DOHH2 (cell line): ENCODE measurements at regions not wholly inside any gene's neighbourhood (a gene's known extent, or its start where the extent isn't known, plus 50 kb on each side); places are given as distances from the start of the nearest gene placed in this dataset.

Experiments
- H3F3A ChIP-seq: fragments of 200-600 bp; sonication (generic), shearing (Covaris generic); 2 replicates; pipeline ENCODE4 v1.6.0; 2016; ENCODE audit warnings: antibody characterized with exemption, mild to moderate bottlenecking; ENCODE audit not compliant: control insufficient read depth, insufficient read depth
- H3K27ac ChIP-seq: fragments of 200-600 bp; sonication (generic); 2 replicates; pipeline ENCODE4 v1.5.1; 2014; ENCODE audit warnings: low read depth, mild to moderate bottlenecking, low read length, moderate library complexity
- H3K27me3 ChIP-seq: fragments of 200-600 bp; sonication (generic); 2 replicates; pipeline ENCODE4 v1.6.1; 2014; ENCODE audit warnings: mild to moderate bottlenecking, low read length, mixed read lengths; ENCODE audit not compliant: control insufficient read depth
- H3K36me3 ChIP-seq: fragments of 200-600 bp; sonication (generic); 2 replicates; pipeline ENCODE4 v1.6.1; 2014; ENCODE audit warnings: mild to moderate bottlenecking, low read length, moderate library complexity, mixed read lengths; ENCODE audit not compliant: control insufficient read depth
- H3K4me1 ChIP-seq: fragments of 200-600 bp; sonication (generic); 2 replicates; pipeline ENCODE4 v1.6.1; 2014; ENCODE audit warnings: mild to moderate bottlenecking, low read length, mixed read lengths; ENCODE audit not compliant: control insufficient read depth
- H3K4me2 ChIP-seq: fragments of 200-600 bp; sonication (generic); 2 replicates; pipeline ENCODE4 v1.6.0; 2014; ENCODE audit warnings: mild to moderate bottlenecking, low read length, moderate library complexity
- H3K4me3 ChIP-seq: fragments of 200-600 bp; sonication (generic); 2 replicates; pipeline ENCODE4 v1.5.1; 2014; ENCODE audit warnings: mild to moderate bottlenecking, low read length, mixed read lengths
- H3K79me2 ChIP-seq: fragments of 200-600 bp; sonication (generic); 2 replicates; pipeline ENCODE4 v1.6.1; 2014; ENCODE audit warnings: mild to moderate bottlenecking, low read length, mixed read lengths; ENCODE audit not compliant: control insufficient read depth
- H3K9me2 ChIP-seq: fragments of 200-600 bp; sonication (generic); replicated peaks from 2 replicates; pipeline ENCODE4 v1.6.1; 2014; ENCODE audit warnings: mild to moderate bottlenecking, low read length, mixed read lengths; ENCODE audit not compliant: control insufficient read depth
- H3K9me3 ChIP-seq: fragments of 200-600 bp; sonication (generic); 2 replicates; pipeline ENCODE4 v1.6.1; 2014; ENCODE audit warnings: antibody characterized with exemption, low read length, mixed read lengths; ENCODE audit not compliant: control insufficient read depth, insufficient read depth
- H4K20me1 ChIP-seq: fragments of 200-600 bp; sonication (generic); 2 replicates; pipeline ENCODE4 v1.6.0; 2014; ENCODE audit warnings: low read depth, mild to moderate bottlenecking, antibody characterized with exemption, low read length, moderate library complexity; ENCODE audit not compliant: control insufficient read depth, insufficient read depth
- EZH2phosphoT487 ChIP-seq: fragments of 200-600 bp; sonication (generic); IDR thresholded peaks from 2 replicates; pipeline ENCODE4 v1.6.1; 2017; ENCODE audit warnings: borderline replicate concordance, mild to moderate bottlenecking, antibody characterized with exemption, low read length, moderate library complexity, mixed read lengths
- TF ChIP-seq, protein P1 (sequence below): fragments of 200-600 bp; sonication (generic); IDR thresholded peaks from one replicate; pipeline ENCODE4 v1.5.1; 2014; ENCODE audit warnings: antibody characterized with exemption, mild to moderate bottlenecking, low read depth, low read length; ENCODE audit not compliant: poor library complexity, severe bottlenecking

- Histone ChIP-seq H3K79me2 (no peaks in the 10 kb centered on the region), H3K4me3 (no peak overlapping the region)
These were observed 74.2 kb upstream of the NEDD4L start for GRCh38 chr18:57969824-57970223.

GRCh38 chr18:57965246-57965645 is 78.8 kb upstream of the NEDD4L start:
- H4K20me1 ChIP-seq: no peaks in the 10 kb centered on the region
- TF ChIP-seq, protein P1, sequence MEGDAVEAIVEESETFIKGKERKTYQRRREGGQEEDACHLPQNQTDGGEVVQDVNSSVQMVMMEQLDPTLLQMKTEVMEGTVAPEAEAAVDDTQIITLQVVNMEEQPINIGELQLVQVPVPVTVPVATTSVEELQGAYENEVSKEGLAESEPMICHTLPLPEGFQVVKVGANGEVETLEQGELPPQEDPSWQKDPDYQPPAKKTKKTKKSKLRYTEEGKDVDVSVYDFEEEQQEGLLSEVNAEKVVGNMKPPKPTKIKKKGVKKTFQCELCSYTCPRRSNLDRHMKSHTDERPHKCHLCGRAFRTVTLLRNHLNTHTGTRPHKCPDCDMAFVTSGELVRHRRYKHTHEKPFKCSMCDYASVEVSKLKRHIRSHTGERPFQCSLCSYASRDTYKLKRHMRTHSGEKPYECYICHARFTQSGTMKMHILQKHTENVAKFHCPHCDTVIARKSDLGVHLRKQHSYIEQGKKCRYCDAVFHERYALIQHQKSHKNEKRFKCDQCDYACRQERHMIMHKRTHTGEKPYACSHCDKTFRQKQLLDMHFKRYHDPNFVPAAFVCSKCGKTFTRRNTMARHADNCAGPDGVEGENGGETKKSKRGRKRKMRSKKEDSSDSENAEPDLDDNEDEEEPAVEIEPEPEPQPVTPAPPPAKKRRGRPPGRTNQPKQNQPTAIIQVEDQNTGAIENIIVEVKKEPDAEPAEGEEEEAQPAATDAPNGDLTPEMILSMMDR: no peak
- no peak for TF ChIP-seq EZH2phosphoT487
- peak overlapping the region; percentile 41; the same call in 1 of the 2 replicates for H3K27ac ChIP-seq
- no peaks in the 10 kb centered on the region for H3K36me3 ChIP-seq
- H3K9me2 ChIP-seq: no peaks in the 10 kb centered on the region
- H3K9me3 ChIP-seq: no peaks in the 10 kb centered on the region
- H3K27me3 ChIP-seq: no peaks in the 10 kb centered on the region
- peaks cover 50% of the 10 kb centered on the region for H3K4me1 ChIP-seq
- no peaks in the 10 kb centered on the region for H3F3A ChIP-seq
- H3K4me3 ChIP-seq: no peak overlapping the region; the same call in 1 of the 2 replicates
- peak overlapping the region; percentile 32 for H3K4me2 ChIP-seq
- H3K79me2 ChIP-seq: no peaks in the 10 kb centered on the region

More at GRCh38 chr18:57969824-57970223, 74.2 kb upstream of the NEDD4L start:
- no peaks in the 10 kb centered on the region for H3K27me3 ChIP-seq
- no peak overlapping the region for H3K4me2 ChIP-seq
- no peaks in the 10 kb centered on the region for H3K9me2 ChIP-seq
- 0 out of 2 replicates have a peak, but pooled peaks cover 3% of the 10 kb centered on the region for H3F3A ChIP-seq
- no peak overlapping the region for H3K27ac ChIP-seq
- H4K20me1 ChIP-seq: no peaks in the 10 kb centered on the region
- no peak for TF ChIP-seq EZH2phosphoT487
- TF ChIP-seq, protein P1: no peak
- H3K36me3 ChIP-seq: no peaks in the 10 kb centered on the region
- peaks cover 33% of the 10 kb centered on the region for H3K4me1 ChIP-seq
- H3K9me3 ChIP-seq: no peaks in the 10 kb centered on the region

DNA sequence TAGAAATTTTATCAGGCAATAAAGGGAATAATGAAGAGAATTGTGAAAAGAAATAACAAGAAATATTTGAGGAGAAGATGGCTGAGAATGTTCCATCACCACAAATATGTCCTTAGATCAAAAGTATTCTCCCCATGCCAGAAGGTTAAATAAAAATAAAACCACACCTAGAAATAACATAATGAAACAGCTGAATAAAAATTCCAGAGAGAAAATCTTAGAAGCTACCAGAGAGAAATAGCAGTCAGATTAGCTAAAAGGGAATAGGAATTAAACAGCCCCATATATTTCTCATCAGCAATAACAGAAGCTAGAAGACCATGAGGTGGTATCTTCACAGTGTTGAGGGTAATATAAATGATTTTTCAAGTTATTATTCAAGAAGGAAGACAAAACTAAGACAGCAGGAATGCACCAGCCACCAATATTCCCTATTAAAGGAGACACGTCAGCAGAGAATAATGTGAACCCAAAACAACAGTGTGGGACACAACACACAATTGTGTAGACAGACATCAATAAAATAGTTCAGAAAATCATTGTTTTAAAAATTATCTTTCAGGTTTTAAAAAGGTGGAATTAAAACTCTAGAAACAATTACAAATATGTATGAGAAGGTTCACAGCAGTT is 82.0 kb upstream of the NEDD4L start:
- no peak overlapping the region for H3K27ac ChIP-seq
- peaks cover 45% of the 10 kb centered on the region for H3K4me1 ChIP-seq
- no peaks in the 10 kb centered on the region for H3K9me3 ChIP-seq
- H3K27me3 ChIP-seq: no peaks in the 10 kb centered on the region
- no peak overlapping the region for H3K4me3 ChIP-seq
- no peaks in the 10 kb centered on the region for H3F3A ChIP-seq
- H3K79me2 ChIP-seq: no peaks in the 10 kb centered on the region
- TF ChIP-seq, protein P1: no peak
- no peak for TF ChIP-seq EZH2phosphoT487
- H4K20me1 ChIP-seq: no peaks in the 10 kb centered on the region
- H3K36me3 ChIP-seq: no peaks in the 10 kb centered on the region
- H3K4me2 ChIP-seq: no peak overlapping the region
- no peaks in the 10 kb centered on the region for H3K9me2 ChIP-seq
